Transverse colon (tissue), 4 donors: ENCODE measurements at regions not wholly inside any gene's neighbourhood (a gene's known extent, or its start where the extent isn't known, plus 50 kb on each side); places are given as distances from the start of the nearest gene placed in this dataset.

ENCODE experiments used
- DNase-seq: peaks from one replicate; pipeline ENCODE4 v3.0.0-alpha.2; 2019
- H3K27ac ChIP-seq, 4 donors: fragments of 200-600 bp; sonication (generic); 2 replicates each; pipeline ENCODE4 v1.5.1; 2016 to 2018; ENCODE audit warnings: inconsistent platforms in 4 of 4
- H3K27me3 ChIP-seq: fragments of 200-600 bp; sonication (generic); 2 replicates; pipeline ENCODE4 v1.5.1; 2017; ENCODE audit warnings: inconsistent platforms
- H3K36me3 ChIP-seq, 4 donors: fragments of 200-600 bp; sonication (generic); 2 replicates each; pipeline ENCODE4 v1.5.1; 2017 to 2019; ENCODE audit warnings: inconsistent platforms in 4 of 4
- H3K4me1 ChIP-seq, 4 donors: fragments of 200-600 bp; sonication (generic); 2 replicates each; pipeline ENCODE4 v1.5.1; 2017 to 2020; ENCODE audit warnings: inconsistent platforms in 4 of 4
- H3K4me3 ChIP-seq, 4 donors: fragments of 200-600 bp; sonication (generic); 1 replicate in 1 of 4; 2 replicates in 3 of 4; pipeline versions ENCODE4 v1.5.1 to v1.6.1; 2017 to 2019; ENCODE audit warnings: inconsistent platforms in 4 of 4
- H3K9me3 ChIP-seq, 2 donors: fragments of 200-600 bp; sonication (generic); 2 replicates each; pipeline ENCODE4 v1.5.1; 2017 to 2019; ENCODE audit warnings: inconsistent platforms in 2 of 2
- EP300 ChIP-seq: sonication (generic); formaldehyde crosslinking; IDR thresholded peaks from one replicate; pipeline ENCODE4 v1.6.1; 2017; ENCODE audit warnings: antibody characterized with exemption, low read depth
- POLR2A ChIP-seq: fragments of 450-650 bp; IDR thresholded peaks from one replicate; pipeline ENCODE4 v1.6.1; 2016; ENCODE audit warnings: antibody characterized with exemption, mild to moderate bottlenecking, moderate library complexity
- POLR2AphosphoS5 ChIP-seq, 3 donors: sonication (generic); formaldehyde crosslinking; IDR thresholded peaks; one replicate each; pipeline ENCODE4 v1.6.1; 2016; ENCODE audit warnings: antibody characterized with exemption in 3 of 3
- WGBS, 2 donors: methylation state at CpG; one replicate each; pipeline ENCODE4 v1.1.5; 2018; ENCODE audit warnings: low coverage in 1 of 2; 5-methylcytosine and 5-hydroxymethylcytosine counted together
- in situ Hi-C, 4 donors: fragments of 200-750 bp; cut with MboI; loops; one replicate each; pipeline versions ENCODE4 v1.15.0 to v1.15.1; 2017; ENCODE audit warnings: low sequenced_read_pairs in 3 of 4, low pct_ligation_motif_present in 1 of 4, low pct_unique_long_range_greater_than_20kb in 1 of 4
- intact Hi-C: fragments of 100-400 bp; cut with DNase I; formaldehyde crosslinking; loops from one replicate; pipeline ENCODE4 v1.15.1; 2023; ENCODE audit warnings: low total_unique reads
- TF ChIP-seq, protein P1 (sequence below), 5 experiments: fragments of 200-600 bp in 3 of 5; fragments of 450-650 bp in 2 of 5; sonication (generic) in 3 of 5; IDR thresholded peaks; 1 replicate in 2 of 5; 2 replicates in 3 of 5; pipeline ENCODE4 v1.5.1; 2016 to 2017; ENCODE audit warnings: antibody characterized with exemption in 5 of 5, inconsistent platforms in 3 of 5, mild to moderate bottlenecking in 2 of 5, moderate library complexity in 1 of 5

DNA sequence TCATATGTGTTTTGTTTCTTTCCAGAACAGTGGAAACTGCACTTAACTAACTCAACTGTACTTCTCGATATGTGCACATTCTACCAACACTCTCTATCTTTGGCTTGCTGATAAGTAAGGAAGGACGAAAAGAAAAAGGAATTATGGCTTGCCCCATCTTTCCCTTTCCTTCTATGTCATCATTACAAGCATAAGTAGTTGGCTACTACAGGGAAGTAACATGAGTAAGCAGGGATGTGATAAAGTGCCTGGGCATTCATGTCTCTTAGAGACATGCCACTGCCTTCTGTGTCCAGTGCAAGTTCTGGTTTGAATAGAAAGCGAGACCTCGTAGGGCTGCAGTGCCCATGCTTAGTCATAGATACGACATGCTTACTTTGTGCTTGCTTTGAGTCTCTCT is 342.5 kb downstream of the ETS1 start:
- intact Hi-C loops: no loop called here
- no peaks in the 10 kb centered on the region for H3K9me3 ChIP-seq
- H3K4me1 ChIP-seq: peaks cover 0 to 7% (median 1%) of the 10 kb centered on the region in 4 donors
- DNase-seq: no peak
- TF ChIP-seq, protein P1, sequence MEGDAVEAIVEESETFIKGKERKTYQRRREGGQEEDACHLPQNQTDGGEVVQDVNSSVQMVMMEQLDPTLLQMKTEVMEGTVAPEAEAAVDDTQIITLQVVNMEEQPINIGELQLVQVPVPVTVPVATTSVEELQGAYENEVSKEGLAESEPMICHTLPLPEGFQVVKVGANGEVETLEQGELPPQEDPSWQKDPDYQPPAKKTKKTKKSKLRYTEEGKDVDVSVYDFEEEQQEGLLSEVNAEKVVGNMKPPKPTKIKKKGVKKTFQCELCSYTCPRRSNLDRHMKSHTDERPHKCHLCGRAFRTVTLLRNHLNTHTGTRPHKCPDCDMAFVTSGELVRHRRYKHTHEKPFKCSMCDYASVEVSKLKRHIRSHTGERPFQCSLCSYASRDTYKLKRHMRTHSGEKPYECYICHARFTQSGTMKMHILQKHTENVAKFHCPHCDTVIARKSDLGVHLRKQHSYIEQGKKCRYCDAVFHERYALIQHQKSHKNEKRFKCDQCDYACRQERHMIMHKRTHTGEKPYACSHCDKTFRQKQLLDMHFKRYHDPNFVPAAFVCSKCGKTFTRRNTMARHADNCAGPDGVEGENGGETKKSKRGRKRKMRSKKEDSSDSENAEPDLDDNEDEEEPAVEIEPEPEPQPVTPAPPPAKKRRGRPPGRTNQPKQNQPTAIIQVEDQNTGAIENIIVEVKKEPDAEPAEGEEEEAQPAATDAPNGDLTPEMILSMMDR (IDR thresholded peaks at IDR 0.05): no peak
- no peak for TF ChIP-seq EP300
- TF ChIP-seq POLR2AphosphoS5 (IDR thresholded peaks at IDR 0.05): no peak
- TF ChIP-seq POLR2A: no peak
- in situ Hi-C loops: no loop called here
- no peaks in the 10 kb centered on the region for H3K27me3 ChIP-seq
- H3K4me3 ChIP-seq: no peak overlapping the region
- WGBS, 2 donors: 95 to 100% methylated on average over 2 to 5 of the region's 5 CpGs
- no peaks in the 10 kb centered on the region for H3K36me3 ChIP-seq
- no peak overlapping the region for H3K27ac ChIP-seq

DNA sequence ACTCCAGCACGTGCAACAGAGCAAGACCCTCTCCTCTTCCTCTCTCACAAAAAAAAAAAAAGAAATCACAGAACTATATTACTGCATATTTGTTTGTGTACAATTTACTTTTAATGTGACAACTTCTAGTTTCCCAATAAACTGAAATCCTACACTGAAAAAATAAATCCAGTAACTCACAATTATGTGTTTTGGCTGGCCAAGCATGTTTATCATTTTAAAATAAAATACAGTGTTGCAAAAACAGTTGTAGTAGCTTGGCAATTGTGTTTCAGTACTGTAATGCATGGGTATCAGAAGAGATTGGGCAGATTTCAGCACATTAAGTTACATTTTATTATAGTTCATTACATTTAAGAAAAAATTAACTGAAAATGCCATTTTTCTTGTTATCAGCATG is 344.9 kb downstream of the ETS1 start:
- intact Hi-C loops: no loop called here
- TF ChIP-seq EP300 (no peak), POLR2AphosphoS5 (IDR thresholded peaks at IDR 0.05) (no peak), POLR2A (no peak)
- TF ChIP-seq, protein P1 (IDR thresholded peaks at IDR 0.05): no peak
- Histone ChIP-seq H3K27me3 (no peaks in the 10 kb centered on the region), H3K4me1 (peaks cover 0 to 7% (median 1%) of the 10 kb centered on the region in 4 donors), H3K4me3 (no peak overlapping the region), H3K36me3 (no peaks in the 10 kb centered on the region), H3K9me3 (no peaks in the 10 kb centered on the region), H3K27ac (no peak overlapping the region)
- in situ Hi-C loops: no loop called here
- WGBS, 2 donors: 90% methylated on average over 1 of the region's 1 CpG; no CpG with 5 or more reads in 1 of the 2 donors
- DNase-seq: no peak

GRCh38 chr11:128240546-128240945 is 346.8 kb downstream of the ETS1 start:
- Histone ChIP-seq H3K27me3 (no peaks in the 10 kb centered on the region), H3K4me3 (no peak overlapping the region), H3K27ac (no peak overlapping the region), H3K4me1 (peaks cover 0 to 7% (median 3%) of the 10 kb centered on the region in 4 donors), H3K36me3 (no peaks in the 10 kb centered on the region), H3K9me3 (no peaks in the 10 kb centered on the region)
- no peak for DNase-seq
- intact Hi-C loops (no loop called here), in situ Hi-C loops (no loop called here)
- 79 to 83% methylated on average over 6 of the region's 6 CpGs for WGBS, 2 donors
- TF ChIP-seq, protein P1 (IDR thresholded peaks at IDR 0.05): no peak
- TF ChIP-seq EP300 (no peak), POLR2A (no peak), POLR2AphosphoS5 (IDR thresholded peaks at IDR 0.05) (no peak)

DNA sequence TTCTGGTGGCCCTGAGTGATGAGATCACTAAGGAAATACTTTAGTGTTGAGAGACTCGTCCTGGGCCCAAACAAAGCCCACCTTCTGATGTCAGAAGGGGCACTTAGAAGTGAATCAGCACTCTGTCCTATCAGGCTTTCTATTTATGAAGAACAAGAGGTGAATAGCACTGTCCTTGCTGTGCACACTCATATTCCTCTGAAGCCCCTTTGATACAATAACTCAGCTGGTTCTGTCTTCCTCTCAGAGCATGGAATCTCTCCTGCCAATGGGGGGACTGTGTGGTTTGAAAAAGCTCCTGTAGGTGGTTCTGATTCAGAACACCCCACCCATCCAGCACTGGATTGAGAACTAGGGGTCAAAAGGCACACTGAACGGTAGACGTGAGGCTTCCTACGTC is 348.1 kb downstream of the ETS1 start:
- WGBS, 2 donors: 90 to 100% methylated on average over 1 to 4 of the region's 4 CpGs
- H3K4me1 ChIP-seq: peaks cover 0 to 11% (median 3%) of the 10 kb centered on the region in 4 donors

More for the DNA sequence above, 348.1 kb downstream of the ETS1 start:
- in situ Hi-C loops: no loop called here
- H3K4me3 ChIP-seq: no peak overlapping the region
- no peaks in the 10 kb centered on the region for H3K9me3 ChIP-seq
- H3K27ac ChIP-seq: no peak overlapping the region
- DNase-seq: no peak
- intact Hi-C loops: no loop called here
- H3K27me3 ChIP-seq: no peaks in the 10 kb centered on the region
- TF ChIP-seq POLR2A (no peak), EP300 (no peak), POLR2AphosphoS5 (IDR thresholded peaks at IDR 0.05) (no peak)
- TF ChIP-seq, protein P1 (IDR thresholded peaks at IDR 0.05): no peak
- H3K36me3 ChIP-seq: no peaks in the 10 kb centered on the region
